GM19468 (cell line): ENCODE measurements at regions not wholly inside any gene's neighbourhood (a gene's known extent, or its start where the extent isn't known, plus 50 kb on each side); places are given as distances from the start of the nearest gene placed in this dataset.

Experiments
- ATAC-seq: cut with Tn5 transposase; IDR thresholded peaks from one replicate; pipeline ENCODE4 v1.9.1; 2021; ENCODE audit warnings: mild to moderate bottlenecking, moderate library complexity, moderate number of reproducible peaks; ENCODE audit not compliant: unreplicated experiment; ENCODE audit errors: extremely low read depth

GRCh38 chr1:188050250-188050649 is 1221.5 kb downstream of the PLA2G4A start:
- no peak for ATAC-seq

GRCh38 chr1:188056011-188056410 is 1227.3 kb downstream of the PLA2G4A start:
- ATAC-seq, result no peak

- ATAC-seq, result no peak
Observed at GRCh38 chr1:188058801-188059200, 1230.1 kb downstream of the PLA2G4A start.

GRCh38 chr1:188061881-188062280 is 1233.1 kb downstream of the PLA2G4A start:
- no peak for ATAC-seq

- ATAC-seq, result no peak
Observed at GRCh38 chr1:188062456-188062855, 1233.7 kb downstream of the PLA2G4A start.

- ATAC-seq, result no peak
Observed at GRCh38 chr1:188065917-188066316, 1237.2 kb downstream of the PLA2G4A start.

- no peak for ATAC-seq
Observed at GRCh38 chr1:188070848-188071247, 1242.1 kb downstream of the PLA2G4A start.

- no peak for ATAC-seq
Observed at GRCh38 chr1:188089015-188089414, 1260.3 kb downstream of the PLA2G4A start.

GRCh38 chr1:188089461-188089860 is 1260.7 kb downstream of the PLA2G4A start:
- ATAC-seq, result no peak

GRCh38 chr1:188096521-188096920 is 1267.8 kb downstream of the PLA2G4A start:
- ATAC-seq, result no peak

- ATAC-seq, result no peak
Observed at GRCh38 chr1:188117436-188117835, 1288.7 kb downstream of the PLA2G4A start.

GRCh38 chr1:188122646-188123045 is 1293.9 kb downstream of the PLA2G4A start:
- ATAC-seq, result no peak

GRCh38 chr1:188127507-188127906 is 1298.8 kb downstream of the PLA2G4A start:
- no peak for ATAC-seq

- no peak for ATAC-seq
Observed at GRCh38 chr1:188128761-188129160, 1300.0 kb downstream of the PLA2G4A start.

- no peak for ATAC-seq
Observed at GRCh38 chr1:188129856-188130838, 1301.4 kb downstream of the PLA2G4A start.

GRCh38 chr1:188137221-188137620 is 1308.5 kb downstream of the PLA2G4A start:
- no peak for ATAC-seq

GRCh38 chr1:188140958-188141357 is 1312.2 kb downstream of the PLA2G4A start:
- no peak for ATAC-seq

- ATAC-seq, result no peak
Observed at GRCh38 chr1:188154196-188154595, 1325.4 kb downstream of the PLA2G4A start.

- no peak for ATAC-seq
Observed at GRCh38 chr1:188154761-188155160, 1326.0 kb downstream of the PLA2G4A start.

- ATAC-seq, result no peak
Observed at GRCh38 chr1:188155261-188155660, 1326.5 kb downstream of the PLA2G4A start.

GRCh38 chr1:188164459-188164858 is 1335.7 kb downstream of the PLA2G4A start:
- ATAC-seq, result no peak

- no peak for ATAC-seq
Observed at GRCh38 chr1:188166654-188167053, 1337.9 kb downstream of the PLA2G4A start.
